Sigmoid colon (tissue), 4 donors: ENCODE measurements at regions not wholly inside any gene's neighbourhood (a gene's known extent, or its start where the extent isn't known, plus 50 kb on each side); places are given as distances from the start of the nearest gene placed in this dataset.

Source experiments
- CTCF ChIP-seq, 4 experiments: fragments of 450-650 bp in 3 of 4; fragments of 200-600 bp in 1 of 4; IDR thresholded peaks; one replicate each; pipeline ENCODE4 v1.5.1; 2016 to 2019; ENCODE audit warnings: antibody characterized with exemption in 4 of 4, mild to moderate bottlenecking in 3 of 4, moderate library complexity in 2 of 4
- EP300 ChIP-seq, 4 donors: sonication (generic); formaldehyde crosslinking; IDR thresholded peaks; one replicate each; pipeline ENCODE4 v1.6.1; 2017; ENCODE audit warnings: antibody characterized with exemption in 4 of 4
- POLR2A ChIP-seq, 2 donors: fragments of 450-650 bp; IDR thresholded peaks; one replicate each; pipeline ENCODE4 v1.6.1; 2016; ENCODE audit warnings: antibody characterized with exemption in 2 of 2, mild to moderate bottlenecking in 2 of 2, moderate library complexity in 2 of 2

- no peak for TF ChIP-seq CTCF (IDR thresholded peaks at IDR 0.05)
- no peak for TF ChIP-seq POLR2A (IDR thresholded peaks at IDR 0.05)
- no peak for TF ChIP-seq EP300 (IDR thresholded peaks at IDR 0.05)
These were observed 128.9 kb upstream of the ERCC6L2 start for GRCh38 chr9:95746408-95747180.
